A549 (cell line): ENCODE measurements at regions not wholly inside any gene's neighbourhood (a gene's known extent, or its start where the extent isn't known, plus 50 kb on each side); places are given as distances from the start of the nearest gene placed in this dataset.

Experiments
- CTCF ChIP-seq: fragments of >200 bp; sonication (Bioruptor Twin); formaldehyde crosslinking; IDR thresholded peaks from 3 replicates; pipeline ENCODE4 v1.5.1; 2016
- MAX ChIP-seq: IDR thresholded peaks from 2 replicates; pipeline ENCODE4 v1.6.1; 2012
- MAZ ChIP-seq: fragments of 150-350 bp; IDR thresholded peaks from 2 replicates; pipeline ENCODE4 v1.6.1; 2014; ENCODE audit warnings: antibody characterized with exemption, low read depth, low read length, borderline replicate concordance
- RAD21 ChIP-seq, 2 experiments: fragments of >200 bp in 1 of 2; sonication (Bioruptor Twin) in 1 of 2; formaldehyde crosslinking in 1 of 2; IDR thresholded peaks in 1 of 2; conservative IDR thresholded peaks in 1 of 2; 2 replicates in 1 of 2; 3 replicates in 1 of 2; pipeline ENCODE4 v1.6.1; 2012 to 2018; ENCODE audit warnings: inconsistent platforms in 1 of 2

GRCh38 chr16:73231379-73231778 lies 183.5 kb upstream of the ZFHX3 start:
- TF ChIP-seq RAD21 (conservative IDR thresholded peaks at IDR 0.05 in 1 of 2, IDR thresholded peaks at IDR 0.05 in 1 of 2): no peak
- TF ChIP-seq MAZ: no peak
- no peak for TF ChIP-seq CTCF
- TF ChIP-seq MAX: no peak
